PFSK-1 (cell line): ENCODE measurements at regions not wholly inside any gene's neighbourhood (a gene's known extent, or its start where the extent isn't known, plus 50 kb on each side); places are given as distances from the start of the nearest gene placed in this dataset.

Experiments used
- FOXP2 ChIP-seq: optimal IDR thresholded peaks from 2 replicates; pipeline ENCODE3; 2011; ENCODE audit warnings: borderline replicate concordance, control low read depth, inconsistent platforms; ENCODE audit not compliant: insufficient read depth; ENCODE audit errors: extremely low read length, extremely low read depth
- POLR2AphosphoS5 ChIP-seq: IDR thresholded peaks from 2 replicates; pipeline ENCODE4 v1.6.1; 2012; ENCODE audit warnings: low read depth, mild to moderate bottlenecking, control low read depth, low read length, moderate library complexity
- REST ChIP-seq, 2 experiments: IDR thresholded peaks; 2 replicates each; pipeline versions ENCODE4 v1.6.1 to v1.8.0; 2011 to 2012; ENCODE audit warnings: low read depth in 2 of 2, low read length in 2 of 2, control low read depth in 1 of 2, inconsistent platforms in 1 of 2, mild to moderate bottlenecking in 1 of 2, moderate library complexity in 1 of 2; ENCODE audit not compliant: insufficient read depth in 1 of 2
- SIN3A ChIP-seq: IDR thresholded peaks from 2 replicates; pipeline ENCODE4 v1.6.1; 2012; ENCODE audit warnings: mild to moderate bottlenecking, low read length, moderate library complexity, borderline replicate concordance; ENCODE audit not compliant: insufficient read depth
- TAF1 ChIP-seq: IDR thresholded peaks from 2 replicates; pipeline ENCODE4 v1.6.1; 2012; ENCODE audit warnings: low read length, control low read depth, borderline replicate concordance; ENCODE audit not compliant: insufficient read depth

- no peak for TF ChIP-seq SIN3A
- no peak for TF ChIP-seq FOXP2
- no peak for TF ChIP-seq TAF1
- no peak for TF ChIP-seq POLR2AphosphoS5
- no peak for TF ChIP-seq REST (IDR thresholded peaks at IDR 0.05; ENCODE audit: insufficient read depth in 1 of 2, low read depth in 2 of 2, low read length in 2 of 2)
These were observed 174.3 kb upstream of the DPT start for GRCh38 chr1:168903237-168903830.

GRCh38 chr1:168905633-168906032 lies 176.6 kb upstream of the DPT start:
- TF ChIP-seq POLR2AphosphoS5: no peak
- TF ChIP-seq SIN3A: no peak
- TF ChIP-seq REST (IDR thresholded peaks at IDR 0.05; ENCODE audit: insufficient read depth in 1 of 2, low read depth in 2 of 2, low read length in 2 of 2): no peak
- TF ChIP-seq FOXP2: no peak
- TF ChIP-seq TAF1: no peak

GRCh38 chr1:168906367-168906766 lies 177.4 kb upstream of the DPT start:
- no peak for TF ChIP-seq SIN3A
- TF ChIP-seq REST (IDR thresholded peaks at IDR 0.05; ENCODE audit: insufficient read depth in 1 of 2, low read depth in 2 of 2, low read length in 2 of 2): no peak
- TF ChIP-seq TAF1: no peak
- no peak for TF ChIP-seq POLR2AphosphoS5
- TF ChIP-seq FOXP2: no peak

GRCh38 chr1:168907053-168907452 lies 178.0 kb upstream of the DPT start:
- no peak for TF ChIP-seq REST (IDR thresholded peaks at IDR 0.05; ENCODE audit: insufficient read depth in 1 of 2, low read depth in 2 of 2, low read length in 2 of 2)
- no peak for TF ChIP-seq POLR2AphosphoS5
- TF ChIP-seq SIN3A: no peak
- TF ChIP-seq FOXP2: no peak
- no peak for TF ChIP-seq TAF1
